BJ (cell line): ENCODE measurements at regions not wholly inside any gene's neighbourhood (a gene's known extent, or its start where the extent isn't known, plus 50 kb on each side); places are given as distances from the start of the nearest gene placed in this dataset.

Source experiments
- CTCF ChIA-PET: fragments of 350-600 bp; formaldehyde crosslinking; extraction: SDS; loops from one replicate; lab custom pipeline; 2021; ENCODE audit warnings: antibody characterized with exemption, inconsistent platforms; lab: Yijun Ruan, JAX
- POLR2A ChIA-PET: fragments of 300-600 bp; sonication (Branson Sonifier 250); formaldehyde crosslinking; extraction: SDS; loops from one replicate; lab custom pipeline; 2021; ENCODE audit warnings: antibody characterized with exemption; lab: Charles Lee
- DNase-seq: peaks from one replicate; pipeline ENCODE4 v3.0.0-alpha.2; 2011; ENCODE audit warnings: low read depth
- H3K27me3 ChIP-seq: 2 replicates; pipeline ENCODE4 v1.6.0; 2011; ENCODE audit warnings: low read length; ENCODE audit not compliant: control insufficient read depth, insufficient read depth
- H3K36me3 ChIP-seq: 2 replicates; pipeline ENCODE4 v1.5.1; 2011; ENCODE audit warnings: low read length; ENCODE audit not compliant: control insufficient read depth, insufficient read depth
- H3K4me3 ChIP-seq: 2 replicates; pipeline ENCODE4 v1.5.1; 2011; ENCODE audit warnings: low read depth, mild to moderate bottlenecking, control low read depth, low read length
- CTCF ChIP-seq: IDR thresholded peaks from 2 replicates; pipeline ENCODE4 v1.5.1; 2011; ENCODE audit warnings: low read depth, mild to moderate bottlenecking, control low read depth, inconsistent platforms, low read length, moderate library complexity; ENCODE audit not compliant: insufficient read depth

GRCh38 chr3:118473343-118473742 lies 561.3 kb downstream of the IGSF11 start:
- DNase-seq = no peak
- POLR2A ChIA-PET = no interaction called here
- no peaks in the 10 kb centered on the region for H3K36me3 ChIP-seq
- CTCF ChIA-PET = interaction anchor here (0.8 kb wide), 1 partner anchor 8 kb away, joined by 3 read pairs; no protein-coding TSS in a partner anchor
- H3K27me3 ChIP-seq = no peaks in the 10 kb centered on the region
- no peak for TF ChIP-seq CTCF
- H3K4me3 ChIP-seq = no peak overlapping the region

- no peak for TF ChIP-seq CTCF
- no peak overlapping the region for H3K4me3 ChIP-seq
- no peaks in the 10 kb centered on the region for H3K27me3 ChIP-seq
- ChIA-PET CTCF (interaction anchor here (0.6 kb wide), 1 partner anchor 224 kb away, joined by 3 read pairs; no protein-coding TSS in a partner anchor), POLR2A (no interaction called here)
- DNase-seq = no peak
- no peaks in the 10 kb centered on the region for H3K36me3 ChIP-seq
Observed at GRCh38 chr3:118476885-118477618, 557.6 kb downstream of the IGSF11 start.

- Histone ChIP-seq H3K27me3 (no peaks in the 10 kb centered on the region), H3K36me3 (no peaks in the 10 kb centered on the region), H3K4me3 (no peak overlapping the region)
- no peak for TF ChIP-seq CTCF
- DNase-seq = no peak
- ChIA-PET POLR2A (no interaction called here), CTCF (no interaction called here)
Observed at GRCh38 chr3:118477768-118478167, 556.9 kb downstream of the IGSF11 start.

GRCh38 chr3:118478706-118479276 lies 555.9 kb downstream of the IGSF11 start:
- TF ChIP-seq CTCF = no peak
- H3K27me3 ChIP-seq = no peaks in the 10 kb centered on the region
- H3K4me3 ChIP-seq = no peak overlapping the region
- H3K36me3 ChIP-seq = no peaks in the 10 kb centered on the region
- DNase-seq = no peak
- ChIA-PET POLR2A (no interaction called here), CTCF (no interaction called here)

GRCh38 chr3:118479376-118479775 lies 555.3 kb downstream of the IGSF11 start:
- TF ChIP-seq CTCF = no peak
- no peak for DNase-seq
- Histone ChIP-seq H3K36me3 (no peaks in the 10 kb centered on the region), H3K4me3 (no peak overlapping the region), H3K27me3 (no peaks in the 10 kb centered on the region)
- ChIA-PET POLR2A (no interaction called here), CTCF (no interaction called here)
